Right lobe of liver (tissue), 4 donors: ENCODE measurements at regions not wholly inside any gene's neighbourhood (a gene's known extent, or its start where the extent isn't known, plus 50 kb on each side); places are given as distances from the start of the nearest gene placed in this dataset.

Experiments used
- POLR2A ChIP-seq: fragments of 450-650 bp; IDR thresholded peaks from one replicate; pipeline ENCODE4 v1.6.1; 2017; ENCODE audit warnings: antibody characterized with exemption, mild to moderate bottlenecking
- TF ChIP-seq, protein P1 (sequence below), 4 donors: fragments of 200-600 bp in 3 of 4; fragments of 450-650 bp in 1 of 4; IDR thresholded peaks; one replicate each; pipeline versions ENCODE4 v1.5.1 to v1.8.0; 2016 to 2022; ENCODE audit warnings: antibody characterized with exemption in 4 of 4, mild to moderate bottlenecking in 2 of 4
- donor health status: DM: no; HTN: no; CAD: no.
- donor health status: DM: no; HTN: no; CAD: no.
- donor health status: DM: no; HTN: yes; CAD: no.

DNA sequence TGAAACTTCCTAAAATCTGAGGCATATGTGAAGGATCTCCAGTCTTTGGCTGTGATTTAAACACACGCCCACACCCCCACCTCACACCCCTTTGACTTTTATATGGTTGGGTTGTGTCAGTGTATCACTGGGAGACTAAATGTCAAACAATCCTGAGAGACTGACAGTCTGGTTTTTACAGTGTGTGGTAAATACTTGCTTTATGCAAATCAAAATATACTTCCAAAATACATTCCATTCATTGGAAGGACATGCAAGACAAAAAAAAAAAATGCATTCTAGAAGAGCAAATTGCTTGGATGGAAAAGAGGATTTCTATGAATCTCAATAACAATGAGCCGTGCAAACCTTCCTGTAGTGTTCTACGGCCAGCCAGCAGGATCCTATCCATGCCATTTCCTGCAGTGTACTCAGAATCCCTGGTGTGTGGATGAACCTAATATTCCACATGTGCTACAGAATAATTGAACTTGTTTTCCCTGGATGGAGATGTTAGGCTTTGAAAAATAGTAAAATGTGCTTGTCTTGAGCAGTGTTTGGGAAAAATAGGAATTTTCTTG lies 602.1 kb upstream of the GOT2 start:
- TF ChIP-seq, protein P1, sequence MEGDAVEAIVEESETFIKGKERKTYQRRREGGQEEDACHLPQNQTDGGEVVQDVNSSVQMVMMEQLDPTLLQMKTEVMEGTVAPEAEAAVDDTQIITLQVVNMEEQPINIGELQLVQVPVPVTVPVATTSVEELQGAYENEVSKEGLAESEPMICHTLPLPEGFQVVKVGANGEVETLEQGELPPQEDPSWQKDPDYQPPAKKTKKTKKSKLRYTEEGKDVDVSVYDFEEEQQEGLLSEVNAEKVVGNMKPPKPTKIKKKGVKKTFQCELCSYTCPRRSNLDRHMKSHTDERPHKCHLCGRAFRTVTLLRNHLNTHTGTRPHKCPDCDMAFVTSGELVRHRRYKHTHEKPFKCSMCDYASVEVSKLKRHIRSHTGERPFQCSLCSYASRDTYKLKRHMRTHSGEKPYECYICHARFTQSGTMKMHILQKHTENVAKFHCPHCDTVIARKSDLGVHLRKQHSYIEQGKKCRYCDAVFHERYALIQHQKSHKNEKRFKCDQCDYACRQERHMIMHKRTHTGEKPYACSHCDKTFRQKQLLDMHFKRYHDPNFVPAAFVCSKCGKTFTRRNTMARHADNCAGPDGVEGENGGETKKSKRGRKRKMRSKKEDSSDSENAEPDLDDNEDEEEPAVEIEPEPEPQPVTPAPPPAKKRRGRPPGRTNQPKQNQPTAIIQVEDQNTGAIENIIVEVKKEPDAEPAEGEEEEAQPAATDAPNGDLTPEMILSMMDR (IDR thresholded peaks at IDR 0.05), result no peak
- TF ChIP-seq POLR2A, result no peak
